Activated CD4-positive, alpha-beta T cell treated with anti-CD3 and anti-CD28 coated beads, Interleukin-2, amount 50 U/mL, for 24 hours (primary cell): ENCODE measurements at regions not wholly inside any gene's neighbourhood (a gene's known extent, or its start where the extent isn't known, plus 50 kb on each side); places are given as distances from the start of the nearest gene placed in this dataset.
"Not testable (repeated sequence)": the region's sequence is repeated elsewhere in the genome, so short reads cannot be mapped to it uniquely, and the experiment has no call there.

Source experiments
- DNase-seq, 2 donors: peaks; one replicate each; pipeline ENCODE4 v3.0.0-alpha.2; 2020; ENCODE audit warnings: low read depth in 1 of 2, low spot score in 1 of 2

- no peak for DNase-seq
Measured at GRCh38 chr5:90338712-90339372, 70.7 kb downstream of the CETN3 start.

GRCh38 chr5:90337449-90338052, 72.0 kb downstream of the CETN3 start:
- no peak for DNase-seq

GRCh38 chr5:90336752-90337151, 72.8 kb downstream of the CETN3 start:
- DNase-seq, result no peak

- DNase-seq, result no peak
Measured at GRCh38 chr5:90334741-90335140, 74.8 kb downstream of the CETN3 start.

GRCh38 chr5:90329911-90330310, 79.6 kb downstream of the CETN3 start:
- DNase-seq, result no peak

- no peak for DNase-seq
Measured at GRCh38 chr5:90326995-90327394, 82.6 kb downstream of the CETN3 start.

GRCh38 chr5:90325093-90325492, 84.5 kb downstream of the CETN3 start:
- no peak for DNase-seq

- not testable (repeated sequence) for DNase-seq
Measured at GRCh38 chr5:90320348-90320747, 89.2 kb downstream of the CETN3 start.

GRCh38 chr5:90312027-90312426, 97.5 kb downstream of the CETN3 start:
- no peak for DNase-seq

- no peak for DNase-seq
Measured at GRCh38 chr5:90311401-90311800, 98.2 kb downstream of the CETN3 start.

GRCh38 chr5:90308787-90309585, 100.6 kb downstream of the CETN3 start:
- DNase-seq, result no peak

GRCh38 chr5:90307782-90308181, 101.8 kb downstream of the CETN3 start:
- DNase-seq, result no peak

GRCh38 chr5:90307322-90307721, 102.2 kb downstream of the CETN3 start:
- no peak for DNase-seq

GRCh38 chr5:90306613-90307012, 102.9 kb downstream of the CETN3 start:
- no peak for DNase-seq

GRCh38 chr5:90305041-90305720, 104.4 kb downstream of the CETN3 start:
- no peak for DNase-seq

GRCh38 chr5:90301248-90301647, 108.3 kb downstream of the CETN3 start:
- no peak for DNase-seq

GRCh38 chr5:90297045-90297764, 112.4 kb downstream of the CETN3 start:
- DNase-seq, result no peak

- DNase-seq, result no peak
Measured at GRCh38 chr5:90294604-90295003, 115.0 kb downstream of the CETN3 start.

GRCh38 chr5:90293931-90294330, 115.6 kb downstream of the CETN3 start:
- DNase-seq, result no peak

GRCh38 chr5:90290648-90291047, 118.9 kb downstream of the CETN3 start:
- DNase-seq, result no peak

GRCh38 chr5:90289837-90290236, 119.7 kb downstream of the CETN3 start:
- no peak for DNase-seq
